Right hindlimb (tissue), 1 donor: ENCODE measurements at regions not wholly inside any gene's neighbourhood (a gene's known extent, or its start where the extent isn't known, plus 50 kb on each side); places are given as distances from the start of the nearest gene placed in this dataset.
A peak's percentile ranks its signal among the peaks of the same experiment; 100 is the strongest.
"Not testable (repeated sequence)": the region's sequence is repeated elsewhere in the genome, so short reads cannot be mapped to it uniquely, and the experiment has no call there.

ENCODE experiments used
- DNase-seq: peaks from one replicate; pipeline ENCODE4 v3.0.0-alpha.2; 2018

DNA sequence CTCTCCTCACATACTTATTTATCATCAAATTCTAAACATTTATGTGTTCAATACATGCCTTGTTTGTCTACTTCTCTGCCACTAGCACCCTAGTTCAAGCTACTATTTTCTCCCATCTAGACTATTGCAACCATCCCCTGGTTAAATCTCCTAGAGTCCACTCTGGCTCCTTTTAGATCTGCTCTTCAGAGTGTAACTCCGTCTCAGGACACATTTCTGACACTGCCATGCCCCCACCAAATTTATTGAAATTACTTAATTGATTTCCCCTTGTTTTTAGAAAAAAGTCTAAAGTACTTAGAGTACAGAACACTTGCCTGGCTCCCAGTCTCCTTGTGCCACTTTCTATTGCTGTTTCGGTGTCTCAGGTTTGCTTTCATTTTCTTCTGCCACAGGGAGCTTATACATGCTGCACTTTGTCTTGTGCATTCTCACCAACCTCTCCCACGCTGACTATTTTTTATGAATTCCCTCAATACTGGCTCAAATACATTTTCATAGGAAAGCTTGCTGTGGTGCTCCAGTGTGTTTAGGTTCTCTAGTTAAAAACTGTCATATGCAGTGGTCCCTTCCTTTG lies 792.3 kb downstream of the DIPK2A start:
- no peak for DNase-seq

DNA sequence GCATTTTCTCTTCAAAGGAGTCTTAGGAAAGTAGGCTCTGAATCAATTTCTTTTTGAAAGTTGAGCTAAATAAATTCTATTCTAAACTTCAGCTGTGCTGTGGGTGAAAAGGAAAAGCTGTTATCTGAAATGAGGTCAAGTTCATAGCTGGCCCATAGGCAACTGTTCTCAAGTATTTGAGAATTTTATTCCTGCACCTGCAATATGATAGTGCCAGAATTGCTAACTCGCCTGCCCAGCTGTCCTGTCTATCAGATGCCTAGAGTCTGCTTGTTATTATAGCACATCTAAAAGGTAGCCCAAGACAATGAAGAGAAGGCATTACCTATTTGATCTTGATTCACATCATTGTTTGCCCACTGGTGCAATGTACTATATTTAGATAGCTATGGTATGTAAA lies 798.7 kb downstream of the DIPK2A start:
- peak; percentile 48 for DNase-seq

- no peak for DNase-seq
Measured at GRCh38 chr3:144770915-144771351, 799.3 kb downstream of the DIPK2A start.

- no peak for DNase-seq
Measured at GRCh38 chr3:144771381-144771870, 799.8 kb downstream of the DIPK2A start.

DNA sequence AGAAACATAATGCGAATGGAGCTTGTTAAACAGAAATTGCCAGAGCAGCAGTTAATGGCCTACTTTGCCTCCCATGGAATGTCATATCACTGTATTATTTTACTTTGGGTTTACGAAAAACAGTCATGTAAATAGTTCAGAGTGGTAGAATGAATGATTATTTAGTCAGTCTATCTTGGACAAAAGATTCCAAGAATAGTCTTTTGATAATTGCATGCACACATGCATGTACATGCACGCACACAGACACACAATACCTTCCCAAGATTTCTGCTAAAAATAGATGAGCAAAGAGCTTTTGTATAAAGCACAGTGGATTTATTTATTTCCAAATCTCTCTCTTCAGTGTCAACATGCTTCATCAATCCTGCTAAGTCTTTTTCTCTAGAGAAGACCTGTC lies 800.7 kb downstream of the DIPK2A start:
- DNase-seq: no peak

DNA sequence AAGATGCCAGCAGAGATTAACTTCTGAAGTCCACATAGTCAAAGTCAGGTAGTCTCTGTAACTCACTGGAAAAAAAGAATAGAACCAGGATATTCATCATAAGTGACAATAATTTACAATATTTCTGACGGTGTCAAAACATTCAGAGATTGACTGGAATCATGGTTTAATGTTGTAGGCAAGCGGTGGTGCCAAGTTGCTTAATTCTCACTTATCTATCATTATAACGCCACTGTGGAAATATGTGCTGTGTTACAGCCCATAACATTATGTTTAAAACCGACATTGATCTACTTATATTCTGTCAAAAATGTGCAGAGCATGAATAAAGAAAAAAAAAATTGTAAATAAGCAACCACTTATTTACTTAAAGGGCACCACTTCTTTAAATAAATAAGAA lies 801.7 kb downstream of the DIPK2A start:
- no peak for DNase-seq

DNA sequence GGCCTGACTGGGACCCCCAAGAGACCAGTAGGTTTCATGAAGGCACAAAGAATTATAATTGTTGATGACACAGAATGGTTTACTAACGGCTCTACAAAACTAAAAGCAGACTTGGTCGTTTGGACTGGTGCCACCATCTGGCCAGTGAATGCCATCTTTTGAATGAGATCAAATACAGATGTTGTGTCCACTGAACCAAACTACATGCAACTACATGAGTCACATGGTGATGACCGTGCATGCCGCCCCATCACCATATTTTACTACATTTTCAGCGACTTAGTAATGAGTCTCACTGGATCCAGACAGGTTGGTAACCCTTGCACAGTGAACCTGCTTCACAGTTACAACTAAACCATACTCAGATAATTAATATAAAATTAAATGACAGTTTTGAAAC lies 803.3 kb downstream of the DIPK2A start:
- DNase-seq: no peak

GRCh38 chr3:144775551-144775950 lies 803.9 kb downstream of the DIPK2A start:
- DNase-seq: no peak

DNA sequence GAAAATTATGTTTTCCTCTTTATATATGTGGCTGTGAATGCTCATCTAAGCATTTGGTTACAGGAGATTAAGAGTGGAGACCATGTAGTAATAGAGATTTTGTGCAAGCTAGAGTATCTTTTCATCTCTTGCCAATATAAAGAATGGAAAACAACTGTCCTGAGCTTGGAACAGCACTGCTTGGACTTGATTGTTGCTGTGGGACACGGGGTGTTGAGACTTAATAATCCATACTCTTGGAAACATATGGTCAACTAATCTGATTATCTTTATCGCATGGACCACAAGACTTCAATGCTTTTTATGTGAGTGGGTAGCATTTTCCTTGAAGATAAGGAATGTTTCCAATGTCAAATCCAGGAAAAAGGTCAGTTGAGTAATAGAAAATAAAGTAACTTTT lies 806.3 kb downstream of the DIPK2A start:
- DNase-seq: no peak

DNA sequence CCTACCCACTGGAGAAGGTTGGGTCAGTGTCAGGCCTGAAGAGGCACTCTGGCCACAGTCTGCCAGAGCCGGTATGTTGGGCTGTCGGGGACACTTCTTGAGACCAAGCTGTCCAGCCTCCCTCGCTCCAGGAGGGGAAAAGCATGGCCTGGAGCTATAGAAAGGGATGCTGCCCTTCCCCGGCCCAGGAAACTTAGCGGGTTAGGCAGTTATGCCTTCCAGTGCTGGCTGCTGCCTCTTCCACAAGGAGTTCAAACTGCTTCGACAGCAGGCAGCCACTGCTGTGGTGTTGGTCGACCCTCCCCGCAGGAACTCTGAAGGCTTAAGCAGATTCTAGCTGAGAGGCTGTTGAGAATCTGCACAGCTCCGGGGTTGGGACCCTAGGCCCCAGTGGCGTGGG lies 819.4 kb downstream of the DIPK2A start:
- no peak for DNase-seq

GRCh38 chr3:144801890-144802289 lies 830.3 kb downstream of the DIPK2A start:
- DNase-seq: no peak

DNA sequence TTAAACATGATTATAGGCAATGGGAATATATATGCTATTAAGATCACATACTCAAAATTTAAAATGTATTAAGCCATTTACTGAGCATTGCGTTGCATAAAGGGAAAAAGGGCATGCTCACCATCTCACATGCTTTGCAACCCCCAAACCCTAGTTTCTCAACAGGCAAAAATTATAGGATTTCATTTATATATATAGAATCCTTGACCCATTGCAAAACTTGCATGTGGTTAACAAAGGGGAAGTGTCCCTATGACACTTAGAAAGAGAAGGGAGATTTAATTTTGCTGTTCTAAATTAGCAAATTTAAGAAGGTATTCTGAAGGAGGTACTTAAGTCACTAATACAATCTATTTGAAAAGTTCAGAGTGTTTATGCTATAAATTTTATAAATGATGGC lies 837.8 kb downstream of the DIPK2A start:
- DNase-seq: no peak

GRCh38 chr3:144810160-144810559 lies 838.5 kb downstream of the DIPK2A start:
- no peak for DNase-seq

DNA sequence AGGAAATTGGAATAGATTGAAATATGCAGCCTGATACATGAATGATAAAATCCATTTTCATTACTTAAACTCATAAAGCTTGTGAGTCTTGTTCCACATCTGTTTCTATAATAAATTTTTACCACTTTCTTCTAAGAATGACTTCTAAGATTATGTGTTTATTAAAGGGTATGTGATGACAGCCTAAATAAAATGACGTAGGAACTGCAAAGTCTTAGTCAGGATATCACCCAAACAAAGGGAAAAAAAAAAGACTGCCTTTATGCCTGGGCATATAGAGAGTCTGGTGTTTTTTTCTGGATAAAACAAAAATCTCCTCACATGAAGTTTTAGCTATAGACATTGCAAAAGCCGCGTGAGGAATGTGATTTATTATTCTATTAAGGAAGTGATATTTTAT lies 844.0 kb downstream of the DIPK2A start:
- no peak for DNase-seq

DNA sequence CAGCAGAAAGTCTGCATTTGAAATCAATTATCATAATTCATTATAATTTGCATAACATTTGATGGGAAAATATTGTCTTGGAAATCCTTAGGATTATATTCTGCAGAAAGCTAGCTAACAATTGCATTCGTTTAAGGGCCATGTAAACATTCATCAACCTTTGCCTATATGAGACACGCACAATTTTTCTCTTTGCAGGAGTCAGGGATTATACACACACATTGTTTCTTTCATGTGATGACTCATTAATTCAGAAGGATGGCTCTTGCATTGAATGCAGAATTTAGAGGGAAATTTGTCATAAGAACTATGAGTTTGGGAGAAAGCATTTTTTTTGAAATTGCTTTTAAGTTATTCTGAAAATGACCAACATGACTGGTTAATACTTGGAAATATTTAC lies 844.7 kb downstream of the DIPK2A start:
- DNase-seq: no peak

DNA sequence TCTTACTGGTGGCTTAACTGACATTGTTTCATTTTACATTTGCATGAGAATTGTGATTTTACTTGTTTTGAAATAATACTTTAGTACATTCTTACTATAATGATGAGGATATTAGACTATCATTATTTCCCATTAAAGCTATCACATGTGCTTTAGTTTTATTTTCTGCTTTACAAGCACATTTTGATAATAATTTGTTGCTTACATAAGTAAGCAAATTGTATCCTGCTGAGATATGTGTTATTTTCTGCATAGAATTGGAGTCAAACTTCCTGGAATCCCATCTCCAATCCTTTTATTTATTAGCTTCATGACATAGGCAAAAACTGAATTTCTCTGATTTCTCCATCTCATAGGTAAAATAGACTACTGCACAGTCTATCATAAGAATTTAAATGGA lies 847.4 kb downstream of the DIPK2A start:
- no peak for DNase-seq

DNA sequence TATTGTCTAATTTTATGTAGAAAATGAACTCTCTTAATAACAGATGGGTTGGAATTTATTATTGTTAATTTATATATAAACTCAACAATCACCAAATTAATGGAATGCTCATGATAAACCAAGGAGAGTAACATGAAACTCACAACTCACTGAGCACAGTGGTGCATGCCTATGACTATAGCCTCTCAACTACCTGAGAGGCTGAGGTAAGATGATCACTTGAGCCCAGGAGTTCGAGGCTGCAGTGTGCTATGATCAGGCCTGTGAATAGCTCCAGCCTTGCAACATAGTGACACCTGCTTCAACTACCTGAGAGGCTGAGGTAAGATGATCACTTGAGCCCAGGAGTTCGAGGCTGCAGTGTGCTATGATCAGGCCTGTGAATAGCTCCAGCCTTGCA lies 848.6 kb downstream of the DIPK2A start:
- DNase-seq: not testable (repeated sequence)

DNA sequence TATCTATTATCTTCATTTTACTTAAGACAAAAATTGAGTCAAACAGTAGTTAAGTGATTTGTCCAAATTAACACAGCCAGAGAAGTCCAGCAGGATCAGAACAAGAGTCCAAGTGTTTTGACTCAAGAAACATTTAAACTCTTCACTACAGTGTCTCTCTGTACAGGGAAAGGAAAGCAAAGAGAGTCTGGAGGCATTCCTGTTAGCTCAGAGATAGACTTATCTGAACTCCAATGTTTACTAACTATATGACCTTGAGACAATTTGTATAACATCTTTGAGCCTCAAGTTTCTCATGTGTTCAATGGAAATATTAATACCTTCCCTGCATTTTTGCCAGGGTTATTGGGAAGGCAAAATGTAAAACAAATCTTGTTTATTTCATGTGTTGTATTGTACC lies 849.1 kb downstream of the DIPK2A start:
- no peak for DNase-seq

- no peak for DNase-seq
Measured at GRCh38 chr3:144821583-144821982, 850.0 kb downstream of the DIPK2A start.

DNA sequence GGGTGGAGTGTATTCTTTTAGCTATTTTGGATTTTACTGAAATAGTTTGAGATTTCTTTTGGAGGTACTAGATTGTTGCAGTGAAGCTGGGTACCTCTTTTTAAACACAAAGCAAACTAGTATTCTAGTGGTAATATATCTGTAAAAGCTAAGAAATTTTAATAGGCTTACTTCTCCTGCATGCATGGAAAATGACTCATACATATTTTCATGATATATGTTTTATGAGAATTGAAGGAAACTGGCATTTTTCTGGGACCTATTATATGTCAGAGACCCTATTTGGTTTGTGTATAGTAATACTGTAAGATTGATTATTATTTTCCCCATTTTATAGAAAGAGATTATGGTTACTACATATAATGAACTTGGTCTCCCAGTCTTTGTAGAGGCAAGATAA lies 851.0 kb downstream of the DIPK2A start:
- no peak for DNase-seq

DNA sequence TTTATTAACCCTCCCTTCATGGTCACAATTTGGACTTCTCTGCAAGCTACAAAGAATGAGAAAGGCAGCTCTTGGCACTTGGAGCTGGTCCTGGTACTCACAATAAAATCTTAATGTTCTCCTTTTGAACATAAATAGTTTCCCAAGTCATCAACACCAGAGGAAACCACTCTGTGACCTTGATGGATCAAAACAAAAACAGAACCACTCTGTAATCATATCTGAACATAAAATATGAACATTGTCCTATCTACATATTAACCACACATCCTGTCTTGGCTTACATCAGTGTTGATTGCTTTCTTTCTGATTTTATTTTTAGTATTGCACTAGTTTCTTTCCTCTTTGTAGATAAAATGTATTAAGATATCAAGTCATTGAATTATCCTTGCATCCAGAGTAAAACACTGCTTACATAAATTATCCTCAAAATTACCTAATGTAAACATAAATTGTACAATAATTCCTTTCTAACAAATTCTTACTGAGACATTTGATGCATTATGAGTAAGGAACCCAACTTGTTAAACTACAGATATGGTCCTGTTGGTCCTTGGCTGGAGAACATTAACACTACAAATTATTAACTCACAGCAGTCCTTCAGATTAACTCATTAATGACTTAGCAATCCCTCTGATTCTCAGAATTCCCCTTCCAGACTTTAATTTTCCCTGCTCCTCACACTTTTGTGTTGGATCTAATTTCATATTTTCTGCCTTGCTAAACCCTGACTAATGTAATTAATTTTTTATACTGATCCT lies 860.5 kb downstream of the DIPK2A start:
- DNase-seq: no peak

DNA sequence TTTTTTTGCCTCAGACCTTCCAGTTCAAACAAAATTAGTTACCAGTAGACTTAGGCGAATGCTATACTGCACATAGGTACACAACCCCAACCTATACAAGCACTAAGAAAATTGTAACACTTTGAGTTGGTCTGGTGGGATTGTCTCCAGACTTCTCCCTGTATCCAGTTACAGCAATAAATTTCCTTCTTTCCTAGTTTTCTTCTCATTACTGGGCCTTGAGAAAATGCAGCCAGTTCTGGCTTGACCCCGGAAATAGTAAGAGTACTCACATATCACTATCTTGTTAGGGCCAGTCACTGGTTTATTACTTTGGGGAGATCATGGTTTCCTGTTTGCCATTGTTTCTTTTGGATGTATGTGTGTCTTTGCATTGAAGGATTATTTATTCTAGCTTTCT lies 868.4 kb downstream of the DIPK2A start:
- no peak for DNase-seq

DNA sequence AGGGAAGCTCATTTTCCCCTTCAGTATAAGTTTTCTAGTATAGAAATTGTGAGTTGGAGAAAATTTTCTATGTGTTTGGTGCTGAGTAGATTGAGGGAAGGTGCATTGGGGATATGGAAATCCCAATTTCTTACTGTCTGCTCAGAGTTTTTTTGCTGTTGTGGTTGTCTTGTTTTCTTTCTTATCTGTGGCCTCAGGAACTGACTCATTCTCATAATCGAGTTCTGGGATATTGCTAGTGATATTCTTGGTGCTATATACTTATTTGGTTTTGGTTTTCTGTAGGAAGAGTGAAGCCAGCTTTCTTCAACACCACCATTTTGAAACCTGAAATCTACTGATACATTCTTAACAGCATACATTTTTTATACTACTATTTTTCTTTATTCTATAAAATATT lies 869.2 kb downstream of the DIPK2A start:
- no peak for DNase-seq

GRCh38 chr3:144843099-144843498 lies 871.5 kb downstream of the DIPK2A start:
- DNase-seq: no peak

GRCh38 chr3:144852999-144853398 lies 881.4 kb downstream of the DIPK2A start:
- no peak for DNase-seq
